GM21529 (cell line): ENCODE measurements at regions not wholly inside any gene's neighbourhood (a gene's known extent, or its start where the extent isn't known, plus 50 kb on each side); places are given as distances from the start of the nearest gene placed in this dataset.

Source experiments
- ATAC-seq: cut with Tn5 transposase; IDR thresholded peaks from one replicate; pipeline ENCODE4 v1.9.1; 2021; ENCODE audit not compliant: unreplicated experiment

DNA sequence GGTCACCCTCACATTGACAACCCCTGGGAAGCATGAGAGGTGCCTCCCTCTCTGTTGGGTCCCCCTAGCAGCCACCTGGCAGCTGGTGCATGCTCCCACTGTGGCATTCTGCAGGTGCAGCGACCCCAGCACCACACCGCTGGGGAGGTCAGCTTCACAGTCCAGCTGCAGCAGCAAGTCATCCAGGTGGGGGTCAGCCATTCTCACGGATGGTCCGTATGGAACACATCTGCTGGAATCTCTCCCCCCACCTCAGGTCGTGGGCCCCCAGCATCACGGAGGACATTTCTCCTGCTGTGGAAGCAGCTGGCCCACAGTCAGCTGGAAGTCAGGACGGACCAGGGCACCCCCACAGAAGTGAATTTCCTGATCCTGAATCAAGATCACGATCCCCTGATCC lies 201.3 kb downstream of the COG6 start:
- ATAC-seq: no peak

DNA sequence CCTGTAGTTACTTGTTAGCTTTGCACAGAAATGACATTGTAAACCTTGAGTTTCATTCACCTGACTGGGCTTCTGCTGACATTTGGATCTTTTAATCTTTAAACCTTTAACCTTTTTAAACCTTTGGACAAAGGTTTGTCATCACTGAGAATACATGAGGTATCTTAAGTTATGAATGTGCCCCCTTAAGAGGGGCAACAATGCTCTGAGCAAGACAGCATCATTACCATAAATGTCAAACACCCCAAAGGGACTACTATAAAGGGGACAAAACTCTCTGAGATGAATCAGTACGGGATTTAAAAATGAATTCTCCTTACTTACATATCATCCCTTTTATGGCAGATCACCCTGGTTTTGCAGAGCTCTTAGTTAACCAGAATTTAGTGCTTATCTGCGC lies 203.3 kb downstream of the COG6 start:
- no peak for ATAC-seq

DNA sequence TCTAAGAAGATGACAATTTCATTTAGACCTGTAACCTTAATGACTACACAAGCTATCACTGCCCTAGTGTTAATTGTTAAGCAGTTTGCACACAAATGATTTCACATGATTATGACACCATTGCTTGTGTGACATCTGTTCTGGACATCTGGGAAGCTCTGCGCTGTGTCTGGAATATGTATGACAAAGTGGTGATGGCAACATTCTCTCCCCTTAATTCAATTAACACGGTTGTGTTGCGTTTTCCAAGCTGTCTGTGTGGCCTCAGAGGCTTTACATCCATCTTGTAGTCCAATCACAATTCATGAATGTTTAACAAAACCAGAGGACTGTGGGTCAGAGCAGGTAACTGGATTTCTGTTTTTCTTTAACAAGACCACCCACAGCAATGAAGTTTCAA lies 204.4 kb downstream of the COG6 start:
- ATAC-seq: no peak

DNA sequence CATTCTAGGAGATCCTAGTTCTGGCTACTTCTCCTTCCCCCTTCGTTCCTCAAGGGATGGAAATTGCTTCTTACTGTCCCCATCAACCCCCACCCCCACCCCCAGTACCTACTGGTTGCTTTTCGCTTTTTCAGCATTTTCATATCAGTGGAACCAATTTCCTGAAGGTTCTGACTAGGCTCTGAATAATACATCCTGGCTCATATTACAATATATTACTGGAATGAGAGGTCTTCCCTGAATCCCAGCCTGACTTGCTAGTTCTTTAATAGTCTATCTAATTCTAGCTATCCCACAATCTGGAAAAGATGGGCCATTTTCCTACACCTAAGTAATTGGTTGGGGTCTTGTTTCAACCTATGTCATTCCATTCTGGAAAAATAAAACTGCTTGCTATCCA lies 207.4 kb downstream of the COG6 start:
- ATAC-seq: no peak

DNA sequence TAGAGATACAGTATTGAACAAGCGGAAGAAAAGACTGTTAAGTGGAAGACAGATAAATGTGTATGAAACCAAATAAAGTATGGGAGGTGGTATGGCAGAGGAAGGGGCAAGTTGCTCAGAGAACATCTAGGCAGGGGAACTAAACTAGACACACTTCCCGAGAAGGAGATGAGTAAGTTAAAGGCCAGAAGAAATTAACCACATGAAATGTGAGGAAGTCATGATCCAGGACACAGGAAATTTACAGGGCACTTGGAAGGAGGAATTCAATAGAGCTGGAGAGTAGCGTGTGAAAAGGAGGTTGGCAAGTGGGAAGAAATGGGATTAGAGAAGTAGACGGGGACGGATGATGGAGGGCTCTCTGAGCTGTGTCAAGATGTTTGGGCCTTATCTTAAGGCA lies 208.8 kb downstream of the COG6 start:
- no peak for ATAC-seq

DNA sequence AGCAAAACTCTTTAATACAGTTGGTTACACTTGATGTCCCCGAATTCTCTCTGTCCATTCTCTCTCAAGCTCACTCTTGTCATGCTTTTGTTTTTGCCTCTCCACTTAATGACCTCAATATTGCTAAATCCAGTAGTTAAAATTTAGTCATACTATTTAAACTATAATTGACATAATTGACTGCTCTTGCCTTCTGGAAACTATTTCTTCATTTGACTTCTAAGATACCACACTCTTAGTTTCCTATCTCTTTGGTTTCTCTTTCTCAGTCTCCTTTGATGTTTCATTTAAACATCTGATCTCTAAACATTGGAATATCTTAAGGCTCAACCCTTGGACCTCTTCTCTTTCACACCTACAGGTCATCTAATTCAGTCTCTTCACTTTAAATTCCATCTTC lies 211.3 kb downstream of the COG6 start:
- no peak for ATAC-seq

DNA sequence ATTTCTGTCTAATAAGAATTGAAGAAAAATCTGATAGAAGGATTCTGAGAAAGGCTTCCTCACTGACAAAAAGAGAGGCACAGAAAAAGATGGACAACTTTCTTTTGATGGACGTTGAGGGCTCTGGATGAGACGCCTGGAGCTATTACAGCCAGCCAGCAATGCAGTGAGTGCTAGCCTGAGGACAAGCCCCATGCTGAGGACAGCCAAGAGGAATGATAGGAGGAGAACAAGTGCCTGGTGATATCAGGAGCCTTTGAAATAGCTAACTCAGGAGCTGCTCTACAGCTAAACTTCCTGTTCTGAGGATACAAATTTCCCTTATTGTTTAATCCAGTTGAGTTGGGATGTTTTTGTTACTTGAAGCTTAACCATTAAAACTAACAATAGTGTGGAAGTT lies 212.3 kb downstream of the COG6 start:
- ATAC-seq: no peak

DNA sequence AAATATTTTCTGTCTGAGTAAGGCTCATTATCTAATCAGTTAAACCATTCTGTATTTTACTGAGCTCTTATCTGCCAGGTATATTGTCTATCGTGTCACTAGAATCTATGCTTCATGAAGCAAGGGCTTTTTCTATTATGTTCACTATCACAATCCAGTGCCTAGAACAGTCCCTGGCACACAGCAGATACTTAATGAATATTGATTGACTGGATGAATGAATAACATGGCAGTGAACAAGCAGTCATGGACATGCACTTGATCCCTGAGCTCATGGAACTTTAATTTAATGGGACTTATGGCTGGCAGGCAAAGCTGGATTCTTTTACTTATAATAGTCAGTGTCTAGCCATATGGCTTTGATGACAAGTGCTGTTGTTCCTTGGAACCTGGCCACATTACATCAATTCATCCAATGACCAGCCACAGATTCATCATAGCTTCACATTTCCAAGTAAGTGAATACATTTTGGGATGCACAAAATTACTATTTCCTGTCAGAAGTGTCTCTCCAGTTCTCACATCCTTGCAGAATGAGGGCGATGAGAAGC lies 214.8 kb downstream of the COG6 start:
- ATAC-seq: no peak

DNA sequence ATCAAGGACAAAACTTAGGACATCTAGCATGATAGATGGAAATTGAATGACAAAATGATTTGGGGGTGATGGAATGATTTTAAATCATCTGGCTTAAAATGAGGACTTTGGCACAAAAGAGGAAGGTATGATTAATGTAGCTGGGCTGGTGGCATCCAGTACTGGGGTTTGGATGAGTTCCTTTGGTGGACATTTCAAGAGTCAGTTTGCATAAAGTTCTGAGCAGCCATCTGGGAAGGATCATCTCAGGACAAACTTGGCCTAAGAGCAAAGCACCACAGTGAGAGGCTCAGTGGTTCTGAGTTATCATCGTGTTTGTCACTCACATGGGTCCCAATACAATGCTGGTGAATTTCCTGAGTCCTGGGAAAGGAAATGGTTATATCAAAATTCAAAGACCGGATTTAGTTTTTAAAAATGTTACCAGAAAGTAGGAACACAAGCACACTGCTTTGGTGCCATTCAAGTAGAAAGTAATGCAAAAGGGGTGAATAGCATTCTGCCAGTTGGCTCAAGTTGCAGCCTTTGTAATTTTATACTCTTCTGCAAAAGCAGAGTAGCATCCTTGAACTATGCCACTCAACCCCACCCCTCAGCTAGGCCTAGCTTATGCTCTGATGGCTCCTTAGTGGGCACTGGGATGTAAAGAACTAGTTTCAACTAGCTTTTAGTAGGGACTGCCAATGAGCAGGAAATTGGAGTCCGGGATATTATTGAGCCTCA lies 219.0 kb downstream of the COG6 start:
- no peak for ATAC-seq

DNA sequence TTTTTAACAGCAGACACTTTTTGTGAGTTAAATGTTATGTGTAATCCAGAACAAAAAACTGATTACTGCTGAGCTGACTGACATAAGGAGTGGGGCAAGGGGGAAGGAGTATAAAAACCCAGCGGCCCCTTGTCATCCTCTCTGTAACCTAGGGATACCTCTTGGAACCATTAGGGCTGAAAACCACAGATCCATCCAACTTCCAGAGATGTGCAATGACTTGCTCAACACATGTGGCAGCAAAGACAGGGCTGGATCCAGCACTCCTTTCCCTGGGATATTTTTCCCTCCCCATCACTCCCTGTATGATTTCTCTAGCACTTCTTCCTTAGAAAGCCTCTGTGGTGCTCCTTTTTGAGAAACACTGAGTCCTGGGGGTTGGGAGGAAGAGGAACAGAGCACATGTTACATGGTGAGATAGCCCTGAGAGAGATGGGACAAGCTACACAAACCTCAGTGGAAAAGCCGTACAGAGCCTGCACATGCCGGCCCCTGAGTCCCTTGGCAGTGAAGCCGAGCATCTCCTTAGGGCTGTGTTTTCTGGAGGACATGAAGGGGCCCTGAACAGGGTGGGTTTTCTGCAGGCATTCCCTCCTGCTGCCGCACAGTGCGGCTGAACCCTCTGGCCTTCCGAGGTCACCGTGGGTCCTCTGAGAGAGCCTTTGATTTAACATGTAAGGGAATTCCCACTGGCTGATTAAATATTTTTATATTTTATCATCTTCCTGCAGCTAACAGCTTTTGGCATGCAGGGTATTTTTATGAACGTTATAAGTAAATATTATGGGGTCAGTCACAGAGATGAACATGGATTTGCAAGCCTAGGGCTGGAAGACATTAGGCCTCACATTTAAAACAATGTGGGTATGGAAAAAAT lies 219.9 kb downstream of the COG6 start:
- no peak for ATAC-seq

DNA sequence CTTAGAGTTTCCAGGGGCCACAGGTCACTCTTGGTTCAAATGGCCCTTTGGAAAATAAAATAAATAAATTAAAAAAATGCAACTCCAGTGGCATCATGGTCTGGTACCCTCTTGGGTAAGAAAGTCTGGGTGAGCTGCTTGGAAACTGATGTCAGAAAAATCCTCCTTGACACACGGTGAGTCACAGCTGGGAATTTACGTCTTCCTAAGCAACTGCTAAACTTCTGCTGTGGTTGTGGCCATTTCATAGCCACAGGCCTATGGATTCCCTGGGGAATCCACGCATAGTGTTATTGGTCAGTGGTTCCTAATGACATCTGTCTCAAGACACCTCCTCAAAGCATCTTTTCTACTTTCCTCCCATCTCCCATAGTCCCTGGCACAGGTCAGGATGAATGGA lies 220.8 kb downstream of the COG6 start:
- ATAC-seq: no peak

DNA sequence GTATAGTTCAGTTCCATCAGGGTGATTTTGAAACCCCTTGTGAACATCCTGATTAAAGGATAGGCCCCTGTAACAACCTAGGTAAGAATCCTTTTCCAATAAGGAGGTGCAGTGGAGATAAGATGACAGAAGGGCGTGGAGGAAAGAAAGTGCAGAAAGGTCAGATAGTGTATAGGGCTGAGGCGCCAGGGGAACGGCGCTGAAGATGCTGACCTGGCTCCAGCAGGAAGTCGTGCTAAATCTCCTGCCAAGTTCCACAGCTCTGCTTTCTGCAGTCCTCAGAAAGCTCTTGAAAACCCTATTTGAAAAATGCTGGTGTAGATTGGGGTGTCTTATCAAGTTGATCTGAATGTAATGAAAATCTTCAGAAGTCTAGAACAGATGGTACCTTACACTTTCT lies 221.7 kb downstream of the COG6 start:
- ATAC-seq: no peak

DNA sequence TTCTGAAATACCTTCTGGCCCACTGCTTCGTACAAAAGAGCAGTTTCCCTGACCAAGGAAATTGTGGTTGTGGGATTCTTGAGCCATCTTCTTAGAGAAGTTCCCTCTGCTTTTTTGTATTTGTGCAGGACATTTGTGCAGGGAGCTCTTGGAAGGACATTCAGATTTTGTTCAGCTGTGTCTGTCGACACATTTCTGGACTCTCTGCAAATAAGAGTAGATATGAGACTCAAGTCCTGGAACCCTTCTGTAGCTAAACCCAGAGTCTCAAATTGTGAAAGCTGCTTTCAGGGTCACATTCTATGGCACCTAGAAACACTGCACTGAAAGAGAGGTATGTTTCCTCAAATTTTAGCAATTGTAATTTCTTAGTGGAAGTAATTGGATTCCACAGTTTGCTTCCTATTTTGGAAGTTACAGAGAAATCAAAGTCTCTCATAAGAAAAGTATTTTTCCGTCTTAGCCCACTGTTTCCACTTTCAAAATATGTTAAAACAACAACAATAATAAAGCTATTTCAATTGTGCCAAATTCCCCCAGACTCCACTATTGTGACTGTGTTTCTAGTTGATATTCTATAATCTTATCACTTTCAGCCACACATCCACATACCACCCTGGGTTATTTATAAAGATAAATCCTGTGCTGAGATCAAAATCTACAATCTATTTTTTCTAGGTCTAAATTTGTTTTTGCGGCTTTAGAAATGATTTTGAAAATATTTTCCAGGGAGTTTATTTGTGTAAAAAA lies 224.0 kb downstream of the COG6 start:
- no peak for ATAC-seq

DNA sequence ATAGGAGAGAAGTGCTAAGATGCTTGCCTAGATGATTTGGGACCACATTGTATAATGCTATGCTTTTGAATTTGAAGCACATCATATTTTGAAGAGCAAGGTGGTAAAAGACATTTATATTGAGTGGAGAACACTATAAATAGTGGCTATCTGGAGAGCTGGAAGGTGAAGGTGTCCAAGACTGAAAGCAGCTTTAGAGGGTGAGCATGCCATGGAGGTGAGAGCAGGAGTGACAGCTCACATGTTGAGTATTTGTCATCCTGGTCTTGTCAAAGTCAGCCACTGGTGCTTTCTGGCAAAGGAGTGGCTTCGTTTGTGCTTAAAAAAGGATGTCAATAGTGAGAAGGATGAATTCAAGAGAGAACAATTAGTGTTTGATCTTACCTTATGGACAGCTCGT lies 225.9 kb downstream of the COG6 start:
- no peak for ATAC-seq

DNA sequence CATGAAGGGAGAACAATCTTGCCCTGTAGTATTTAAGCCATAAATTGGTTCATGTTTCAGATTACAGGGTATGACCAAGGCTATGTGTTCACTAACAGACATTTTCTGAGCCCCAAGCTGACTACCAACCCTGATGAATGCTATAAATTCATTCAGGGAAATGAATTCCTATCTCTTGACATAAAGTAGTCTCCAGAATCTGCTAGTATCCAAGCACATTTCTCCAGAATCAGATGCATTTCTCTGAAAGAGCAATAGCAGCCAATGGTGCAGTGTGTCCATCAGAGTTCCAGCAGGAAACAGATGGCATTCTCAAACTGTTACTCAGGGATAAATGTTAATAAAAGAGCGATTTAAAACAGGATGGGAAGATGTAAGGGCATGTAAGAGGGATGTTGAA lies 226.4 kb downstream of the COG6 start:
- no peak for ATAC-seq

DNA sequence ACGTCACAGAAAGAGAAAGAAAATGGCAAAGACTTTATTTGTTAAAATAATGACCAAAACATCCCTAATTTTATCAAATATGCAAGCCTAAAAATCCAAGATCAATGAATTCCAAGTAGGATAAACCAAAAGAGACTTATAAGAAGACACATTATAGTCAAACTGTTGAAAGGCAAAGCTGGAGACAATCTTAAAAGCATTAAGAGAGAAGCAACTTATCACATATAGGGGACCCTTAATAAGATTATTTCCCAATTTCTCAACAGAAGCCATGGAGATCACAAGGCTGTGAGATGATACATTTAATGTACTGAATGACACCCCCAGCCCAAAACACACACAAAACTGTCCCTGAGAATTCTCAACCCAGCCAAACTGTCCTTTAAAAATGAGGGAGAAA lies 228.7 kb downstream of the COG6 start:
- ATAC-seq: no peak

DNA sequence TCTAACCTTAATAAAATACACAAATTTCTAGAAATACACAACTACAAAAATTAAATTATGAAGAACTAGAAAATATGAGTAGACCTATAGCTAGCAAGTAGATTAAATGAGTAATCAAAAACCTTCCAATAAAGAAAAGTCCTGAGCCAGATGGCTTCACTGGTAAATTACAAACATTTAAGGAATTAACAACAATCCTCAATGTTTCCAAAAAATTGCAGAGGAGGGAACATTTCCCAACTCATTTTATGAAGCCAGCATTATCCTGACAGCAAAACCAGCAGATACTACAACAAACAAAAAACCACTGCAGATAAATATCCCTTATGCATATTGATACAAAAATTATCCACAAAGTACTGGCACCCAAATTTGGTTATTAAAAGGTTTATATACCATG lies 230.9 kb downstream of the COG6 start:
- no peak for ATAC-seq

DNA sequence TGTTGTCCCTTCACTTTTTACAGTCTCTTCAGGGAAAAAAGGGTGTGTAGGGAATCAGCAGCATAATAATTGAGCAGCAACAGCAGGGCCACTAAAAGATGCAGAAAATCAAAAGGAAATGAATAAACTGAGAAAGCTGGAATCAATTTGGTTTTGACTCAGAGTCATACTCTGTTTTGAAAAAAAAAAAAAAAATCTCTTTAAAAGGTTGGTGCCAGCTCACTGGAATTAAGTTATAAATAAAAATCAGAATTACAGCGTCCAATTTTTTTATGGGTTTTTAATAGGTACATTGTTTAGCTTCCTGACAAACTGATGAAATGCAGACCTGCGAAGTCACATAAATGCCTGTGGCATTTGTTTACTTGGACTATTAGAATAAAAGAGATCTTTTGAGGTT lies 231.9 kb downstream of the COG6 start:
- ATAC-seq: no peak

DNA sequence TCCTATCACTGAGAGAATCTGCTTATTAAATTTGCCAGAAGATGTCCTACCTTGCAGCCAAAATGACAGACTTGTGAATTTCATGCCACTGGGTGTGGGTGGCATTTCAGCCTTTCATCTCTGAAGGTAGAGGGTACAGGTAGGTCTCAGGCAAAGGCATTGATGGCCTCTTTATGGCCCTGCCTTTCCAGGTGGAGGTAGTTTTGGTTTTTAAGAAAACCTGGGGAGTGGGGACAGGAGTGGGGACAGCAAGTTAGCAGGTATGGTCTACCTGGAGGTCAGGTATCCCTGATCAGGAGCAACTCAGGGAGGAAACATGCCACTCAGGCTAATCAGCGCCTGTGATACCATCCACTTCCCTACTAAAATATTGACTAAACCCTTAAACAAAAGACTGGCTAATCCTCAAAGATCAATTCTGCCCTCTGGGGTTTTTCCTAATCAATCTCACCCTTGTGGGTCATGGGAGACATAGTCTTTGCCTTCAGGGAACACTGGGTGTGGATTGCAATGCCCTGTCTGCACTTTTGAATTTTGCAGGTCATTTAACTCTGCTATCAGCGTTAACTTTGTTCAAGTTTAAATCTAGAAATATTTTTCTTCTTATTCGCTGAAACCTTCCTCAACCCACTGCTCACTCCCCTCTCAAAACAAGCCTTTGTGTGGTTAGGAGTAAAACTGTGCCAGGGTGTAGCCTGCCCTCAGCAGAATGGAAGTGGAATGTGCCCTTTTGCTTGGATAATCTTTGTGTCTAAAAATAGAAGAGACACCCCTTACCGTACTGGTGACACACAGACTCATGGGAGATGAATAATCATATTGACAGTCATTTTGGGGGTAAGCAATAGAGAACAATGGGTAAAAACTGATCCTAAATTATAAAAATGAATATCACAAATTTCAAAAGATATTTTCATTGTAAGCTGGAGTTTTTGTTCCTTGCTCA lies 233.7 kb downstream of the COG6 start:
- no peak for ATAC-seq

DNA sequence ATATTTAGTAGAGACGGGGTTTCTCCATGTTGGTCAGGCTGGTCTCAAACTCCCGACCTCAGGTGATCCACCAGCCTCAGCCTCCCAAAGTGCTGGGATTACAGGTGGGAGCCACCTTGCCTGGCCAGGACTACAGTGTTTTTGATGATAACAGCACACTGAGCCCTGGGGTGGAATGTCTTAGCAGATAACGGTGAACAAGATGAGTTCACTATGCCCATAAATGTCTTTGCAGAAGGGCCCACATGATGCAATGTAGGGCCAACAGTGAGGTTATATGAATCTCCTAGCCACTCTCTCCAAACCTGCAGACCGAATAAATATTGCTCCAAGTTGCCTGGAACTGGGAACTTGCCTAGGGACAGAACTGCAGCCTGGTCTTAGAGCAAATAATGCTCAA lies 235.1 kb downstream of the COG6 start:
- no peak for ATAC-seq
